HK-2 (cell line): ENCODE measurements at regions not wholly inside any gene's neighbourhood (a gene's known extent, or its start where the extent isn't known, plus 50 kb on each side); places are given as distances from the start of the nearest gene placed in this dataset.
"Not testable (repeated sequence)": the region's sequence is repeated elsewhere in the genome, so short reads cannot be mapped to it uniquely, and the experiment has no call there.

Source experiments
- DNase-seq: peaks from one replicate; pipeline ENCODE4 v3.0.0-alpha.2; 2018; ENCODE audit not compliant: unreplicated experiment

GRCh38 chr5:106363578-106363977 lies 1307.2 kb downstream of the EFNA5 start:
- DNase-seq = no peak

GRCh38 chr5:106361905-106362304 lies 1308.8 kb downstream of the EFNA5 start:
- no peak for DNase-seq

- DNase-seq = no peak
Measured at GRCh38 chr5:106331415-106331814, 1339.3 kb downstream of the EFNA5 start.

- DNase-seq = no peak
Measured at GRCh38 chr5:106324356-106324755, 1346.4 kb downstream of the EFNA5 start.

GRCh38 chr5:106321242-106321641 lies 1349.5 kb downstream of the EFNA5 start:
- no peak for DNase-seq

- no peak for DNase-seq
Measured at GRCh38 chr5:106314221-106314824, 1356.4 kb downstream of the EFNA5 start.

- no peak for DNase-seq
Measured at GRCh38 chr5:106312360-106312759, 1358.4 kb downstream of the EFNA5 start.

GRCh38 chr5:106311230-106311915 lies 1359.4 kb downstream of the EFNA5 start:
- no peak for DNase-seq

GRCh38 chr5:106307265-106307664 lies 1363.5 kb downstream of the EFNA5 start:
- no peak for DNase-seq

- DNase-seq = no peak
Measured at GRCh38 chr5:106306313-106307028, 1364.3 kb downstream of the EFNA5 start.

GRCh38 chr5:106303911-106304310 lies 1366.8 kb downstream of the EFNA5 start:
- no peak for DNase-seq

GRCh38 chr5:106292654-106293053 lies 1378.1 kb downstream of the EFNA5 start:
- DNase-seq = no peak

- no peak for DNase-seq
Measured at GRCh38 chr5:106290841-106291240, 1379.9 kb downstream of the EFNA5 start.

GRCh38 chr5:106288979-106289378 lies 1381.8 kb downstream of the EFNA5 start:
- no peak for DNase-seq

- DNase-seq = no peak
Measured at GRCh38 chr5:106277540-106278096, 1393.1 kb downstream of the EFNA5 start.

- DNase-seq = no peak
Measured at GRCh38 chr5:106269252-106269843, 1401.4 kb downstream of the EFNA5 start.

GRCh38 chr5:106267256-106267655 lies 1403.5 kb downstream of the EFNA5 start:
- DNase-seq = no peak

- DNase-seq = no peak
Measured at GRCh38 chr5:106262395-106262794, 1408.3 kb downstream of the EFNA5 start.

- DNase-seq = not testable (repeated sequence)
Measured at GRCh38 chr5:106259431-106260090, 1411.2 kb downstream of the EFNA5 start.

- DNase-seq = no peak
Measured at GRCh38 chr5:106258591-106259125, 1412.1 kb downstream of the EFNA5 start.

- DNase-seq = no peak
Measured at GRCh38 chr5:106254784-106255183, 1416.0 kb downstream of the EFNA5 start.
